SK-N-SH (cell line): ENCODE measurements at regions not wholly inside any gene's neighbourhood (a gene's known extent, or its start where the extent isn't known, plus 50 kb on each side); places are given as distances from the start of the nearest gene placed in this dataset.
"Not testable (repeated sequence)": the region's sequence is repeated elsewhere in the genome, so short reads cannot be mapped to it uniquely, and the experiment has no call there.

Experiments
- CTCF ChIA-PET: fragments of 300-600, 350-600 bp; formaldehyde crosslinking; extraction: SDS; loops from one replicate; lab custom pipeline; 2021; lab: Yijun Ruan, JAX
- POLR2A ChIA-PET: fragments of 350-600 bp; sonication (Branson Sonifier 250); formaldehyde crosslinking; extraction: SDS; loops from one replicate; lab custom pipeline; 2020; ENCODE audit warnings: antibody characterized with exemption, inconsistent platforms; lab: Yijun Ruan, JAX
- DNase-seq: peaks from one replicate; pipeline ENCODE4 v3.0.0; 2012
- H2AFZ ChIP-seq: fragments of 200-600 bp; sonication (generic); 2 replicates; pipeline ENCODE4 v1.8.1; 2016; ENCODE audit warnings: antibody characterized with exemption, mild to moderate bottlenecking, low read depth
- H3F3A ChIP-seq: fragments of 200-600 bp; sonication (generic); replicated peaks from 2 replicates; pipeline ENCODE3; 2016; ENCODE audit warnings: antibody characterized with exemption, mild to moderate bottlenecking; ENCODE audit not compliant: insufficient read depth
- H3K27ac ChIP-seq, 2 experiments: fragments of 200-500 bp in 1 of 2; fragments of 200-600 bp in 1 of 2; sonication (Bioruptor generic) in 1 of 2; sonication (generic), shearing (Covaris generic) in 1 of 2; 2 replicates each; pipeline versions ENCODE4 v1.5.1 to v1.6.1; 2014 to 2016; ENCODE audit warnings: low read depth in 2 of 2, inconsistent platforms in 1 of 2, low read length in 1 of 2, mild to moderate bottlenecking in 1 of 2, mixed read lengths in 1 of 2
- H3K27me3 ChIP-seq: fragments of 200-600 bp; sonication (generic), shearing (Covaris generic); 2 replicates; pipeline ENCODE4 v1.6.1; 2016; ENCODE audit warnings: mixed run types; ENCODE audit not compliant: insufficient read depth
- H3K36me3 ChIP-seq, 2 experiments: fragments of 200-500 bp in 1 of 2; fragments of 200-600 bp in 1 of 2; sonication (Bioruptor generic) in 1 of 2; sonication (generic) in 1 of 2; replicated peaks in 1 of 2; 2 replicates each; pipeline versions ENCODE3 to v1.5.1; 2014 to 2016; ENCODE audit warnings: low read length in 1 of 2, mild to moderate bottlenecking in 1 of 2; ENCODE audit not compliant: insufficient read depth in 2 of 2, control insufficient read depth in 1 of 2
- H3K4me1 ChIP-seq, 2 experiments: fragments of 200-500 bp in 1 of 2; fragments of 200-600 bp in 1 of 2; sonication (Bioruptor generic) in 1 of 2; sonication (generic), shearing (Covaris generic) in 1 of 2; 2 replicates each; pipeline versions ENCODE4 v1.5.1 to v1.6.1; 2014 to 2016; ENCODE audit warnings: low read depth in 1 of 2, low read length in 1 of 2, mixed run types in 1 of 2; ENCODE audit not compliant: insufficient read depth in 2 of 2, control insufficient read depth in 1 of 2
- H3K4me2 ChIP-seq: fragments of 200-600 bp; sonication (generic), shearing (Covaris generic); 2 replicates; pipeline ENCODE4 v1.6.1; 2017; ENCODE audit warnings: mixed run types
- H3K4me3 ChIP-seq, 2 experiments: fragments of 200-500 bp in 1 of 2; fragments of 200-600 bp in 1 of 2; sonication (Bioruptor generic) in 1 of 2; sonication (generic), shearing (Covaris generic) in 1 of 2; 2 replicates each; pipeline versions ENCODE4 v1.5.1 to v1.8.1; 2014 to 2016; ENCODE audit warnings: low read depth in 2 of 2, inconsistent platforms in 1 of 2, low read length in 1 of 2, mild to moderate bottlenecking in 1 of 2, mixed read lengths in 1 of 2, moderate library complexity in 1 of 2
- H3K79me2 ChIP-seq: fragments of 200-600 bp; sonication (generic); 2 replicates; pipeline ENCODE4 v1.8.1; 2017; ENCODE audit warnings: mild to moderate bottlenecking; ENCODE audit not compliant: insufficient read depth
- H3K9ac ChIP-seq: fragments of 200-600 bp; sonication (generic); 2 replicates; pipeline ENCODE4 v1.6.1; 2017; ENCODE audit warnings: mixed run types
- H3K9me2 ChIP-seq: fragments of 200-600 bp; sonication (generic); 2 replicates; pipeline ENCODE4 v1.6.1; 2017; ENCODE audit warnings: mixed run types
- H3K9me3 ChIP-seq: fragments of 200-600 bp; sonication (generic); 2 replicates; pipeline ENCODE4 v1.6.1; 2017; ENCODE audit warnings: mixed run types, mild to moderate bottlenecking, moderate library complexity
- H4K20me1 ChIP-seq: fragments of 200-600 bp; sonication (generic); 2 replicates; pipeline ENCODE4 v1.6.1; 2017; ENCODE audit warnings: mild to moderate bottlenecking, mixed run types; ENCODE audit not compliant: insufficient read depth
- CTCF ChIP-seq: fragments of 200-600 bp; sonication (generic); IDR thresholded peaks from 2 replicates; pipeline ENCODE4 v1.6.1; 2017; ENCODE audit warnings: antibody characterized with exemption, mild to moderate bottlenecking, moderate library complexity
- EZH2phosphoT487 ChIP-seq: fragments of 200-600 bp; sonication (generic); IDR thresholded peaks from 2 replicates; pipeline ENCODE4 v1.6.1; 2017; ENCODE audit warnings: low read depth, mixed run types, mild to moderate bottlenecking, antibody characterized with exemption, moderate library complexity, borderline replicate concordance
- FOXM1 ChIP-seq: IDR thresholded peaks from 2 replicates; pipeline ENCODE4 v1.4.0; 2012; ENCODE audit warnings: low read depth, mild to moderate bottlenecking
- GABPA ChIP-seq: IDR thresholded peaks from 2 replicates; pipeline ENCODE4 v1.4.0; 2012; ENCODE audit warnings: low read depth, mild to moderate bottlenecking
- GATA2 ChIP-seq: sonication (generic); formaldehyde crosslinking; IDR thresholded peaks from 2 replicates; pipeline ENCODE4 v1.5.0; 2020; ENCODE audit warnings: mild to moderate bottlenecking, missing genetic modification reagents
- JUND ChIP-seq: IDR thresholded peaks from 2 replicates; pipeline ENCODE4 v1.4.0; 2012
- MEF2A ChIP-seq: IDR thresholded peaks from 2 replicates; pipeline ENCODE4 v1.4.0; 2012; ENCODE audit warnings: low read depth, borderline replicate concordance
- MXI1 ChIP-seq: IDR thresholded peaks from 2 replicates; pipeline ENCODE4 v1.6.1; 2012; ENCODE audit warnings: mild to moderate bottlenecking, low read depth, low read length, improper control_type of control experiment
- NFIC ChIP-seq: IDR thresholded peaks from 2 replicates; pipeline ENCODE4 v1.4.0; 2012; ENCODE audit warnings: borderline replicate concordance
- RAD21 ChIP-seq: IDR thresholded peaks from 2 replicates; pipeline ENCODE4 v1.6.1; 2012; ENCODE audit warnings: mild to moderate bottlenecking, low read length
- RCOR1 ChIP-seq: fragments of 150-350 bp; IDR thresholded peaks from 2 replicates; pipeline ENCODE4 v1.6.1; 2017; ENCODE audit warnings: antibody characterized with exemption, low read length
- RFX5 ChIP-seq: IDR thresholded peaks from 2 replicates; pipeline ENCODE4 v1.6.1; 2012; ENCODE audit warnings: mild to moderate bottlenecking, improper control_type of control experiment, low read length
- RXRA ChIP-seq: IDR thresholded peaks from 2 replicates; pipeline ENCODE4 v1.4.0; 2012; ENCODE audit warnings: low read depth, mild to moderate bottlenecking, borderline replicate concordance
- SMC3 ChIP-seq: IDR thresholded peaks from 2 replicates; pipeline ENCODE4 v1.6.1; 2012; ENCODE audit warnings: low read depth, low read length, improper control_type of control experiment
- TCF12 ChIP-seq: IDR thresholded peaks from 2 replicates; pipeline ENCODE4 v1.4.0; 2012
- USF1 ChIP-seq: IDR thresholded peaks from 2 replicates; pipeline ENCODE4 v1.4.0; 2012; ENCODE audit warnings: low read depth, borderline replicate concordance
- YY1 ChIP-seq: IDR thresholded peaks from 2 replicates; pipeline ENCODE4 v1.4.0; 2012; ENCODE audit warnings: low read depth, mild to moderate bottlenecking
- WGBS: methylation state at CpG from one replicate; pipeline ENCODE4 v1.1.6; 2017; ENCODE audit warnings: low lambda C conversion rate; 5-methylcytosine and 5-hydroxymethylcytosine counted together
- TF ChIP-seq, protein P1 (sequence below): IDR thresholded peaks from 2 replicates; pipeline ENCODE4 v1.4.0; 2012; ENCODE audit warnings: low read depth, borderline replicate concordance

GRCh38 chrX:56932106-56932505 is 63.2 kb downstream of the SPIN3 start:
- Histone ChIP-seq H3K9me3 (no peaks in the 10 kb centered on the region; the same call in 1 of the 2 replicates), H3K4me2 (no peak overlapping the region), H3K36me3 (no peaks in the 10 kb centered on the region), H3K9me2 (no peaks in the 10 kb centered on the region), H3K4me1 (no peaks in the 10 kb centered on the region), H4K20me1 (no peaks in the 10 kb centered on the region), H3K9ac (no peak overlapping the region), H3K79me2 (no peaks in the 10 kb centered on the region), H3K27ac (no peak overlapping the region), H3K4me3 (no peak overlapping the region), H3F3A (no peaks in the 10 kb centered on the region), H2AFZ (no peak overlapping the region), H3K27me3 (no peaks in the 10 kb centered on the region; the same call in 1 of the 2 replicates)
- 0% methylated on average over 1 of the region's 1 CpG for WGBS
- no peak for DNase-seq
- POLR2A ChIA-PET: no interaction called here
- TF ChIP-seq GABPA (no peak), SMC3 (no peak), JUND (no peak), FOXM1 (no peak), TCF12 (no peak), RXRA (no peak), MEF2A (no peak), RCOR1 (no peak), MXI1 (no peak), RFX5 (no peak), CTCF (no peak)
- TF ChIP-seq, protein P1, sequence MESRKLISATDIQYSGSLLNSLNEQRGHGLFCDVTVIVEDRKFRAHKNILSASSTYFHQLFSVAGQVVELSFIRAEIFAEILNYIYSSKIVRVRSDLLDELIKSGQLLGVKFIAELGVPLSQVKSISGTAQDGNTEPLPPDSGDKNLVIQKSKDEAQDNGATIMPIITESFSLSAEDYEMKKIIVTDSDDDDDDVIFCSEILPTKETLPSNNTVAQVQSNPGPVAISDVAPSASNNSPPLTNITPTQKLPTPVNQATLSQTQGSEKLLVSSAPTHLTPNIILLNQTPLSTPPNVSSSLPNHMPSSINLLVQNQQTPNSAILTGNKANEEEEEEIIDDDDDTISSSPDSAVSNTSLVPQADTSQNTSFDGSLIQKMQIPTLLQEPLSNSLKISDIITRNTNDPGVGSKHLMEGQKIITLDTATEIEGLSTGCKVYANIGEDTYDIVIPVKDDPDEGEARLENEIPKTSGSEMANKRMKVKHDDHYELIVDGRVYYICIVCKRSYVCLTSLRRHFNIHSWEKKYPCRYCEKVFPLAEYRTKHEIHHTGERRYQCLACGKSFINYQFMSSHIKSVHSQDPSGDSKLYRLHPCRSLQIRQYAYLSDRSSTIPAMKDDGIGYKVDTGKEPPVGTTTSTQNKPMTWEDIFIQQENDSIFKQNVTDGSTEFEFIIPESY: no peak
- CTCF ChIA-PET: interaction anchor here (1.1 kb wide), 1 partner anchor 14 kb away, joined by 3 read pairs; no protein-coding TSS in a partner anchor

GRCh38 chrX:56928546-56928945 is 66.8 kb downstream of the SPIN3 start:
- TF ChIP-seq USF1 (no peak), YY1 (no peak), GATA2 (CRISPR knock-in tag) (no peak), NFIC (no peak), EZH2phosphoT487 (no peak), CTCF (no peak), FOXM1 (no peak), RAD21 (no peak), GABPA (no peak)
- TF ChIP-seq, all 33 proteins: peak for 0
- DNase-seq: no peak
- Histone ChIP-seq H2AFZ (no peak overlapping the region), H3K27ac (no peak overlapping the region), H3K4me1 (no peaks in the 10 kb centered on the region), H3K36me3 (no peaks in the 10 kb centered on the region), H3K79me2 (no peaks in the 10 kb centered on the region), H3K9ac (no peak overlapping the region), H3K4me3 (no peak overlapping the region), H3K9me2 (no peaks in the 10 kb centered on the region), H3F3A (no peaks in the 10 kb centered on the region), H3K9me3 (no peaks in the 10 kb centered on the region), H4K20me1 (no peaks in the 10 kb centered on the region), H3K27me3 (no peaks in the 10 kb centered on the region; the same call in 1 of the 2 replicates), H3K4me2 (no peak overlapping the region)
- 3% methylated on average over 5 of the region's 5 CpGs for WGBS
- CTCF ChIA-PET: no interaction called here
- POLR2A ChIA-PET: no interaction called here

- DNase-seq, H2AFZ ChIP-seq, H3K4me2 ChIP-seq, H3K27me3 ChIP-seq, H3K9me3 ChIP-seq, H3K79me2 ChIP-seq, H3K27ac ChIP-seq, H3K9ac ChIP-seq, H3K36me3 ChIP-seq, CTCF ChIA-PET, H3K9me2 ChIP-seq, H3K4me3 ChIP-seq, H4K20me1 ChIP-seq, H3F3A ChIP-seq, H3K4me1 ChIP-seq: not testable (repeated sequence)
- 3% methylated on average over 5 of the region's 5 CpGs for WGBS
- POLR2A ChIA-PET: interaction anchor here (0.6 kb wide), 1 partner anchor 33 kb away, joined by 3 read pairs; no protein-coding TSS in a partner anchor
These were observed 74.4 kb downstream of the SPIN3 start for GRCh38 chrX:56920998-56921348.
